ENCODE measurements at regions not wholly inside any gene's neighbourhood (a gene's known extent, or its start where the extent isn't known, plus 50 kb on each side); places are given as distances from the start of the nearest gene placed in this dataset.

- H3K9me3 Mint-ChIP-seq: peaks cover 9% of the 10 kb centered on the region
- no peaks in the 10 kb centered on the region for H3K36me3 Mint-ChIP-seq (ENCODE audit: low read depth)
- H3K27me3 Mint-ChIP-seq: no peaks in the 10 kb centered on the region
- peak overlapping the region; percentile 25 for H3K4me3 Mint-ChIP-seq
- intact Hi-C loops (cut with micrococcal nuclease): no loop called here
- H3K27ac Mint-ChIP-seq: peak overlapping the region; percentile 75
- peaks cover 35% of the 10 kb centered on the region for H3K4me1 Mint-ChIP-seq (ENCODE audit: low read depth)
These were observed 153.6 kb upstream of the CD180 start for GRCh38 chr5:67350185-67350584.

GRCh38 chr5:67347821-67348220 lies 151.2 kb upstream of the CD180 start:
- H3K4me1 Mint-ChIP-seq (ENCODE audit: low read depth): peaks cover 24% of the 10 kb centered on the region
- no peaks in the 10 kb centered on the region for H3K36me3 Mint-ChIP-seq (ENCODE audit: low read depth)
- H3K9me3 Mint-ChIP-seq: peaks cover 30% of the 10 kb centered on the region
- H3K27me3 Mint-ChIP-seq: no peaks in the 10 kb centered on the region
- H3K27ac Mint-ChIP-seq: no peak overlapping the region
- intact Hi-C loops (cut with micrococcal nuclease): no loop called here
- no peak overlapping the region for H3K4me3 Mint-ChIP-seq

GRCh38 chr5:67346611-67347010 lies 150.0 kb upstream of the CD180 start:
- H3K27ac Mint-ChIP-seq: no peak overlapping the region
- no peak overlapping the region for H3K4me3 Mint-ChIP-seq
- peaks cover 25% of the 10 kb centered on the region for H3K9me3 Mint-ChIP-seq
- intact Hi-C loops (cut with micrococcal nuclease): no loop called here
- no peaks in the 10 kb centered on the region for H3K27me3 Mint-ChIP-seq
- peaks cover 21% of the 10 kb centered on the region for H3K4me1 Mint-ChIP-seq (ENCODE audit: low read depth)
- H3K36me3 Mint-ChIP-seq (ENCODE audit: low read depth): no peaks in the 10 kb centered on the region

- H3K36me3 Mint-ChIP-seq (ENCODE audit: low read depth): no peaks in the 10 kb centered on the region
- H3K4me3 Mint-ChIP-seq: no peak overlapping the region
- intact Hi-C loops (cut with micrococcal nuclease): no loop called here
- peaks cover 23% of the 10 kb centered on the region for H3K9me3 Mint-ChIP-seq
- H3K27me3 Mint-ChIP-seq: no peaks in the 10 kb centered on the region
- no peak overlapping the region for H3K27ac Mint-ChIP-seq
- peaks cover 5% of the 10 kb centered on the region for H3K4me1 Mint-ChIP-seq (ENCODE audit: low read depth)
These were observed 148.3 kb upstream of the CD180 start for GRCh38 chr5:67344870-67345269.

GRCh38 chr5:67343835-67344234 lies 147.2 kb upstream of the CD180 start:
- H3K36me3 Mint-ChIP-seq (ENCODE audit: low read depth): no peaks in the 10 kb centered on the region
- H3K27me3 Mint-ChIP-seq: peaks cover 3% of the 10 kb centered on the region
- no peak overlapping the region for H3K27ac Mint-ChIP-seq
- H3K4me3 Mint-ChIP-seq: no peak overlapping the region
- H3K9me3 Mint-ChIP-seq: peaks cover 23% of the 10 kb centered on the region
- intact Hi-C loops (cut with micrococcal nuclease): no loop called here
- no peaks in the 10 kb centered on the region for H3K4me1 Mint-ChIP-seq (ENCODE audit: low read depth)

GRCh38 chr5:67341478-67341877 lies 144.9 kb upstream of the CD180 start:
- Mint-ChIP-seq H3K4me3 (no peak overlapping the region), H3K36me3 (ENCODE audit: low read depth) (no peaks in the 10 kb centered on the region), H3K27ac (no peak overlapping the region), H3K4me1 (ENCODE audit: low read depth) (no peaks in the 10 kb centered on the region), H3K27me3 (peaks cover 3% of the 10 kb centered on the region), H3K9me3 (peaks cover 23% of the 10 kb centered on the region)
- intact Hi-C loops (cut with micrococcal nuclease): no loop called here

- peak overlapping the region; percentile 26 for H3K27ac Mint-ChIP-seq
- H3K9me3 Mint-ChIP-seq: peaks cover 12% of the 10 kb centered on the region
- H3K27me3 Mint-ChIP-seq: peaks cover 3% of the 10 kb centered on the region
- H3K4me3 Mint-ChIP-seq: no peak overlapping the region
- no peaks in the 10 kb centered on the region for H3K36me3 Mint-ChIP-seq (ENCODE audit: low read depth)
- intact Hi-C loops (cut with micrococcal nuclease): no loop called here
- H3K4me1 Mint-ChIP-seq (ENCODE audit: low read depth): no peaks in the 10 kb centered on the region
These were observed 142.7 kb upstream of the CD180 start for GRCh38 chr5:67339219-67339767.

- H3K27ac Mint-ChIP-seq: no peak overlapping the region
- no peak overlapping the region for H3K4me3 Mint-ChIP-seq
- intact Hi-C loops (cut with micrococcal nuclease): no loop called here
- no peaks in the 10 kb centered on the region for H3K4me1 Mint-ChIP-seq (ENCODE audit: low read depth)
- peaks cover 3% of the 10 kb centered on the region for H3K9me3 Mint-ChIP-seq
- H3K27me3 Mint-ChIP-seq: peaks cover 3% of the 10 kb centered on the region
- no peaks in the 10 kb centered on the region for H3K36me3 Mint-ChIP-seq (ENCODE audit: low read depth)
These were observed 141.8 kb upstream of the CD180 start for GRCh38 chr5:67338421-67338820.

GRCh38 chr5:67337751-67338150 lies 141.2 kb upstream of the CD180 start:
- intact Hi-C loops (cut with micrococcal nuclease): no loop called here
- no peaks in the 10 kb centered on the region for H3K36me3 Mint-ChIP-seq (ENCODE audit: low read depth)
- H3K9me3 Mint-ChIP-seq: peaks cover under 1% of the 10 kb centered on the region
- H3K27ac Mint-ChIP-seq: no peak overlapping the region
- H3K4me1 Mint-ChIP-seq (ENCODE audit: low read depth): no peaks in the 10 kb centered on the region
- H3K27me3 Mint-ChIP-seq: peaks cover 3% of the 10 kb centered on the region
- H3K4me3 Mint-ChIP-seq: no peak overlapping the region

- intact Hi-C loops (cut with micrococcal nuclease): no loop called here
- Mint-ChIP-seq H3K9me3 (peaks cover 13% of the 10 kb centered on the region), H3K4me1 (ENCODE audit: low read depth) (no peaks in the 10 kb centered on the region), H3K4me3 (no peak overlapping the region), H3K27ac (no peak overlapping the region), H3K27me3 (peaks cover 3% of the 10 kb centered on the region), H3K36me3 (ENCODE audit: low read depth) (no peaks in the 10 kb centered on the region)
These were observed 138.8 kb upstream of the CD180 start for GRCh38 chr5:67335426-67335825.

GRCh38 chr5:67334373-67334772 lies 137.8 kb upstream of the CD180 start:
- Mint-ChIP-seq H3K36me3 (ENCODE audit: low read depth) (no peaks in the 10 kb centered on the region), H3K27ac (no peak overlapping the region), H3K27me3 (peaks cover 2% of the 10 kb centered on the region), H3K4me1 (ENCODE audit: low read depth) (no peaks in the 10 kb centered on the region), H3K9me3 (peaks cover 21% of the 10 kb centered on the region), H3K4me3 (no peak overlapping the region)
- intact Hi-C loops (cut with micrococcal nuclease): no loop called here

- Mint-ChIP-seq H3K27ac (no peak overlapping the region), H3K4me1 (ENCODE audit: low read depth) (no peaks in the 10 kb centered on the region), H3K36me3 (ENCODE audit: low read depth) (no peaks in the 10 kb centered on the region), H3K27me3 (no peaks in the 10 kb centered on the region), H3K4me3 (no peak overlapping the region), H3K9me3 (peaks cover 21% of the 10 kb centered on the region)
- intact Hi-C loops (cut with micrococcal nuclease): no loop called here
These were observed 136.6 kb upstream of the CD180 start for GRCh38 chr5:67333171-67333570.

- H3K4me1 Mint-ChIP-seq (ENCODE audit: low read depth): no peaks in the 10 kb centered on the region
- H3K27me3 Mint-ChIP-seq: no peaks in the 10 kb centered on the region
- no peak overlapping the region for H3K4me3 Mint-ChIP-seq
- intact Hi-C loops (cut with micrococcal nuclease): no loop called here
- no peaks in the 10 kb centered on the region for H3K36me3 Mint-ChIP-seq (ENCODE audit: low read depth)
- H3K27ac Mint-ChIP-seq: no peak overlapping the region
- H3K9me3 Mint-ChIP-seq: peaks cover 21% of the 10 kb centered on the region
These were observed 134.8 kb upstream of the CD180 start for GRCh38 chr5:67331296-67331925.

- H3K27ac Mint-ChIP-seq: no peak overlapping the region
- H3K27me3 Mint-ChIP-seq: no peaks in the 10 kb centered on the region
- intact Hi-C loops (cut with micrococcal nuclease): no loop called here
- peaks cover 17% of the 10 kb centered on the region for H3K9me3 Mint-ChIP-seq
- no peak overlapping the region for H3K4me3 Mint-ChIP-seq
- peaks cover 10% of the 10 kb centered on the region for H3K4me1 Mint-ChIP-seq (ENCODE audit: low read depth)
- no peaks in the 10 kb centered on the region for H3K36me3 Mint-ChIP-seq (ENCODE audit: low read depth)
These were observed 123.5 kb upstream of the CD180 start for GRCh38 chr5:67319935-67320725.
